Esophagus squamous epithelium (tissue), 4 donors: ENCODE measurements at regions not wholly inside any gene's neighbourhood (a gene's known extent, or its start where the extent isn't known, plus 50 kb on each side); places are given as distances from the start of the nearest gene placed in this dataset.

Experiments
- POLR2A ChIP-seq, 4 donors: fragments of 450-650 bp; IDR thresholded peaks; one replicate each; pipeline ENCODE4 v1.6.1; 2017; ENCODE audit warnings: antibody characterized with exemption in 4 of 4, mild to moderate bottlenecking in 4 of 4, moderate library complexity in 3 of 4
- TF ChIP-seq, protein P1 (sequence below), 6 experiments: fragments of 450-650 bp in 4 of 6; fragments of 200-600 bp in 2 of 6; sonication (generic) in 2 of 6; IDR thresholded peaks; one replicate each; pipeline ENCODE4 v1.5.1; 2016 to 2019; ENCODE audit warnings: antibody characterized with exemption in 6 of 6, mild to moderate bottlenecking in 4 of 6, moderate library complexity in 4 of 6

DNA sequence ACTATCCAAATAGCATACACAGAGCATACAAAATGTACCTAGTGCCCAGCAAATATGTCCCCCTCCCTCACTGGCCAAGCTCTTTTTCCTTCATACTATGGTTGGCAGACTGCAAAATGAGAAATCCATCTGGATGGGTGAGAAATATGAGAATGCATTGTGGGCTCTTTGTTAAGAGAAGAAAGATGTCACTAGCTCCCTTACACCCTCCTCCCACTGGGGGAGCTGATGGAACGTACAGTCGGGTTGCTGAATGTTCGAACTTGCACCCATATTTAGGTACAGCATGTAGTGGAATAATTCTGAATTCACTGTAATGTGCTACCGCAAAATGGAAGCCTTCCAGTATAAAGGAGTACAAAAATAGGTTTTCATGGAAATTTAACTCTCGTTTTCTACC lies 377.4 kb downstream of the GRIN2B start:
- TF ChIP-seq, protein P1, sequence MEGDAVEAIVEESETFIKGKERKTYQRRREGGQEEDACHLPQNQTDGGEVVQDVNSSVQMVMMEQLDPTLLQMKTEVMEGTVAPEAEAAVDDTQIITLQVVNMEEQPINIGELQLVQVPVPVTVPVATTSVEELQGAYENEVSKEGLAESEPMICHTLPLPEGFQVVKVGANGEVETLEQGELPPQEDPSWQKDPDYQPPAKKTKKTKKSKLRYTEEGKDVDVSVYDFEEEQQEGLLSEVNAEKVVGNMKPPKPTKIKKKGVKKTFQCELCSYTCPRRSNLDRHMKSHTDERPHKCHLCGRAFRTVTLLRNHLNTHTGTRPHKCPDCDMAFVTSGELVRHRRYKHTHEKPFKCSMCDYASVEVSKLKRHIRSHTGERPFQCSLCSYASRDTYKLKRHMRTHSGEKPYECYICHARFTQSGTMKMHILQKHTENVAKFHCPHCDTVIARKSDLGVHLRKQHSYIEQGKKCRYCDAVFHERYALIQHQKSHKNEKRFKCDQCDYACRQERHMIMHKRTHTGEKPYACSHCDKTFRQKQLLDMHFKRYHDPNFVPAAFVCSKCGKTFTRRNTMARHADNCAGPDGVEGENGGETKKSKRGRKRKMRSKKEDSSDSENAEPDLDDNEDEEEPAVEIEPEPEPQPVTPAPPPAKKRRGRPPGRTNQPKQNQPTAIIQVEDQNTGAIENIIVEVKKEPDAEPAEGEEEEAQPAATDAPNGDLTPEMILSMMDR (IDR thresholded peaks at IDR 0.05), result no peak
- TF ChIP-seq POLR2A (IDR thresholded peaks at IDR 0.05), result no peak
